ENCODE measurements at regions not wholly inside any gene's neighbourhood (a gene's known extent, or its start where the extent isn't known, plus 50 kb on each side); places are given as distances from the start of the nearest gene placed in this dataset.

GRCh38 chr10:118516716-118517115 lies 78.7 kb downstream of the PRLHR start:
- H3K36me3 ChIP-seq (ENCODE audit: control insufficient read depth, insufficient read depth, low read length), result no peaks in the 10 kb centered on the region
- no peak for DNase-seq
- H3K27ac ChIP-seq (ENCODE audit: insufficient read depth, low read length, poor library complexity, severe bottlenecking), result no peak overlapping the region
- no peaks in the 10 kb centered on the region for H3K4me1 ChIP-seq (ENCODE audit: control insufficient read depth, insufficient read depth, low read length, poor library complexity, severe bottlenecking)
- H3K27me3 ChIP-seq (replicated peaks; ENCODE audit: control insufficient read depth, insufficient read depth, low read length, poor library complexity, severe bottlenecking), result no peaks in the 10 kb centered on the region
- no peak overlapping the region for H3K4me3 ChIP-seq (ENCODE audit: insufficient read depth, low read depth, low read length, poor library complexity, severe bottlenecking)
- no peaks in the 10 kb centered on the region for H3K9me3 ChIP-seq (ENCODE audit: control insufficient read depth, low read length)

- Histone ChIP-seq H3K36me3 (ENCODE audit: control insufficient read depth, insufficient read depth, low read length) (no peaks in the 10 kb centered on the region), H3K4me3 (ENCODE audit: insufficient read depth, low read depth, low read length, poor library complexity, severe bottlenecking) (no peak overlapping the region), H3K4me1 (ENCODE audit: control insufficient read depth, insufficient read depth, low read length, poor library complexity, severe bottlenecking) (no peaks in the 10 kb centered on the region), H3K27ac (ENCODE audit: insufficient read depth, low read length, poor library complexity, severe bottlenecking) (no peak overlapping the region), H3K27me3 (replicated peaks; ENCODE audit: control insufficient read depth, insufficient read depth, low read length, poor library complexity, severe bottlenecking) (no peaks in the 10 kb centered on the region), H3K9me3 (ENCODE audit: control insufficient read depth, low read length) (no peaks in the 10 kb centered on the region)
- DNase-seq, result no peak
Measured at GRCh38 chr10:118513174-118513573, 82.3 kb downstream of the PRLHR start.

- no peak for DNase-seq
- no peak overlapping the region for H3K4me3 ChIP-seq (ENCODE audit: insufficient read depth, low read depth, low read length, poor library complexity, severe bottlenecking)
- no peaks in the 10 kb centered on the region for H3K27me3 ChIP-seq (replicated peaks; ENCODE audit: control insufficient read depth, insufficient read depth, low read length, poor library complexity, severe bottlenecking)
- no peaks in the 10 kb centered on the region for H3K36me3 ChIP-seq (ENCODE audit: control insufficient read depth, insufficient read depth, low read length)
- H3K9me3 ChIP-seq (ENCODE audit: control insufficient read depth, low read length), result no peaks in the 10 kb centered on the region
- H3K4me1 ChIP-seq (ENCODE audit: control insufficient read depth, insufficient read depth, low read length, poor library complexity, severe bottlenecking), result no peaks in the 10 kb centered on the region
- H3K27ac ChIP-seq (ENCODE audit: insufficient read depth, low read length, poor library complexity, severe bottlenecking), result no peak overlapping the region
Measured at GRCh38 chr10:118511711-118512110, 83.7 kb downstream of the PRLHR start.

- no peak overlapping the region for H3K4me3 ChIP-seq (ENCODE audit: insufficient read depth, low read depth, low read length, poor library complexity, severe bottlenecking)
- no peaks in the 10 kb centered on the region for H3K27me3 ChIP-seq (replicated peaks; ENCODE audit: control insufficient read depth, insufficient read depth, low read length, poor library complexity, severe bottlenecking)
- no peaks in the 10 kb centered on the region for H3K36me3 ChIP-seq (ENCODE audit: control insufficient read depth, insufficient read depth, low read length)
- H3K9me3 ChIP-seq (ENCODE audit: control insufficient read depth, low read length), result no peaks in the 10 kb centered on the region
- no peaks in the 10 kb centered on the region for H3K4me1 ChIP-seq (ENCODE audit: control insufficient read depth, insufficient read depth, low read length, poor library complexity, severe bottlenecking)
- DNase-seq, result no peak
- no peak overlapping the region for H3K27ac ChIP-seq (ENCODE audit: insufficient read depth, low read length, poor library complexity, severe bottlenecking)
Measured at GRCh38 chr10:118508863-118509262, 86.6 kb downstream of the PRLHR start.

GRCh38 chr10:118508355-118508754 lies 87.1 kb downstream of the PRLHR start:
- Histone ChIP-seq H3K9me3 (ENCODE audit: control insufficient read depth, low read length) (no peaks in the 10 kb centered on the region), H3K36me3 (ENCODE audit: control insufficient read depth, insufficient read depth, low read length) (no peaks in the 10 kb centered on the region), H3K4me3 (ENCODE audit: insufficient read depth, low read depth, low read length, poor library complexity, severe bottlenecking) (no peak overlapping the region), H3K27ac (ENCODE audit: insufficient read depth, low read length, poor library complexity, severe bottlenecking) (no peak overlapping the region), H3K4me1 (ENCODE audit: control insufficient read depth, insufficient read depth, low read length, poor library complexity, severe bottlenecking) (no peaks in the 10 kb centered on the region), H3K27me3 (replicated peaks; ENCODE audit: control insufficient read depth, insufficient read depth, low read length, poor library complexity, severe bottlenecking) (no peaks in the 10 kb centered on the region)
- DNase-seq, result no peak

DNA sequence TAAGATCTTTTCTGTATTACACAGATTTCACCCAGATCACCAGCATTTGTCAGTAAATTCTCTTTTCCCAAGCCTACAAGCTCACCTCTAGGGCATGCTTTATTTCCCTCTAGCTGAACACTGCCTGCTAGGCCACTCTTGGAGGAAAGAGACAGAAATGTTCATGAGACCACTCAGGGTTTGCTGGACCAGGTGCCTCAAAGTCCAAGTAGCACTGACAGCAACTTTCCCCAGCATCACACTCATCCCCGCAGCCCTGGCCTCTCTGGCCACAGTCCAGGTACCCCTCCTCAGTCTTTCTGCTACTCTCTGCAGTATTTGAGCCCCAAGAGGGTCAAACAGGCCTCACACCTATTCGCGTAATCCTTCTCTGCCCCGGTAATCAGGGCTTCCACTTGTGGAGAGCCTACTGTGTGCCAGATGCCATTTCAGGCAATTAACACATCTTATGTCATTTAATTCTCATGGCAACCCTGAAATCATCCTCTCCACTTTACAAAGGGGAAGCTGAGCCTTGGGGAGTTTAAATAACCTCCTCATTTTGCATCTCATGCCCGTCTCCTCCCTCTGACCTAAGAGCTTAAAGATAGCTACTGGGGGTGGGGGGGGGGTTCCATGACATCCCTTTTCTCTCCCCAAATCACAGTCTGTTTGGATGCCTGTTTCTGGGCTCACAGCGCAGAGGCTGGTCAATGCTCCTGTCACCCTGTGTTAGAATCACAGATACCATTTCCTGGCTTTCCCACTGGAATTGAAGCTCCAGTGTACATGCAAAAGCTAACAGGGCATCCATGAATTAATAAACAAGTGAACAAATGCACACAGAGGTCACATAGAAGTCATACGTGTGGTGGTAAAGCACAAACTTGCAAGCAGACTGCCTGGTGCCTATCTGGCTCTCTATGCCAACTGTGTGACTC lies 88.5 kb downstream of the PRLHR start:
- H3K4me1 ChIP-seq (ENCODE audit: control insufficient read depth, insufficient read depth, low read length, poor library complexity, severe bottlenecking), result no peaks in the 10 kb centered on the region

GRCh38 chr10:118505363-118505762 lies 90.1 kb downstream of the PRLHR start:
- DNase-seq, result no peak
- Histone ChIP-seq H3K4me3 (ENCODE audit: insufficient read depth, low read depth, low read length, poor library complexity, severe bottlenecking) (no peak overlapping the region), H3K9me3 (ENCODE audit: control insufficient read depth, low read length) (no peaks in the 10 kb centered on the region), H3K36me3 (ENCODE audit: control insufficient read depth, insufficient read depth, low read length) (no peaks in the 10 kb centered on the region), H3K27me3 (replicated peaks; ENCODE audit: control insufficient read depth, insufficient read depth, low read length, poor library complexity, severe bottlenecking) (no peaks in the 10 kb centered on the region), H3K4me1 (ENCODE audit: control insufficient read depth, insufficient read depth, low read length, poor library complexity, severe bottlenecking) (no peaks in the 10 kb centered on the region), H3K27ac (ENCODE audit: insufficient read depth, low read length, poor library complexity, severe bottlenecking) (no peak overlapping the region)

More for the DNA sequence above, 88.5 kb downstream of the PRLHR start:
- no peak for DNase-seq
- H3K4me3 ChIP-seq (ENCODE audit: insufficient read depth, low read depth, low read length, poor library complexity, severe bottlenecking), result no peak overlapping the region
- H3K9me3 ChIP-seq (ENCODE audit: control insufficient read depth, low read length), result no peaks in the 10 kb centered on the region
- H3K27me3 ChIP-seq (replicated peaks; ENCODE audit: control insufficient read depth, insufficient read depth, low read length, poor library complexity, severe bottlenecking), result no peaks in the 10 kb centered on the region
- no peaks in the 10 kb centered on the region for H3K36me3 ChIP-seq (ENCODE audit: control insufficient read depth, insufficient read depth, low read length)
- H3K27ac ChIP-seq (ENCODE audit: insufficient read depth, low read length, poor library complexity, severe bottlenecking), result no peak overlapping the region

- no peaks in the 10 kb centered on the region for H3K36me3 ChIP-seq (ENCODE audit: control insufficient read depth, insufficient read depth, low read length)
- no peaks in the 10 kb centered on the region for H3K27me3 ChIP-seq (replicated peaks; ENCODE audit: control insufficient read depth, insufficient read depth, low read length, poor library complexity, severe bottlenecking)
- no peaks in the 10 kb centered on the region for H3K4me1 ChIP-seq (ENCODE audit: control insufficient read depth, insufficient read depth, low read length, poor library complexity, severe bottlenecking)
- DNase-seq, result no peak
- no peaks in the 10 kb centered on the region for H3K9me3 ChIP-seq (ENCODE audit: control insufficient read depth, low read length)
- H3K27ac ChIP-seq (ENCODE audit: insufficient read depth, low read length, poor library complexity, severe bottlenecking), result no peak overlapping the region
- no peak overlapping the region for H3K4me3 ChIP-seq (ENCODE audit: insufficient read depth, low read depth, low read length, poor library complexity, severe bottlenecking)
Measured at GRCh38 chr10:118504467-118505205, 90.8 kb downstream of the PRLHR start.

DNA sequence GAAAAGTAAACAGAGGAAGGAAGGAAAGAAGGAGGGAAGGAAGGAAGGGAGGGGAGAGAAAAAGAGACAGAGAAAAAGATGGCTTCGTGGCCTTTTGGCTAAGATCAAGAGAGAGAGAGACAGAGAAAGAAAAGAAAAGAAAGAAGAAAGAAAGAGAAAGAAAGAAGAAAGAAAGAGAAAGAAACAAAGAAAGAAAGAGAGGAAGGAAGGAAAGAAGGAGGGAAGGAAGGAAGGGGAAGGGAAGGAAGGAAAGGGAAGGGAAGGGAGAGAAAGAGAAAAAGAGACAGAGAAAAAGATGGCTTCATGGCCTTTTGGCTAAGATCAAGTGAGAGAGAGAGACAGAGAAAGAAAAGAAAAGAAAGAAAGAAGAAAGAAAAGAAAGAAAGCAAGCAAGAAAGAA lies 91.4 kb downstream of the PRLHR start:
- Histone ChIP-seq H3K9me3 (ENCODE audit: control insufficient read depth, low read length) (no peaks in the 10 kb centered on the region), H3K4me3 (ENCODE audit: insufficient read depth, low read depth, low read length, poor library complexity, severe bottlenecking) (no peak overlapping the region), H3K27ac (ENCODE audit: insufficient read depth, low read length, poor library complexity, severe bottlenecking) (no peak overlapping the region), H3K4me1 (ENCODE audit: control insufficient read depth, insufficient read depth, low read length, poor library complexity, severe bottlenecking) (no peaks in the 10 kb centered on the region), H3K36me3 (ENCODE audit: control insufficient read depth, insufficient read depth, low read length) (no peaks in the 10 kb centered on the region), H3K27me3 (replicated peaks; ENCODE audit: control insufficient read depth, insufficient read depth, low read length, poor library complexity, severe bottlenecking) (no peaks in the 10 kb centered on the region)
- DNase-seq, result no peak

GRCh38 chr10:118503192-118503591 lies 92.3 kb downstream of the PRLHR start:
- H3K9me3 ChIP-seq (ENCODE audit: control insufficient read depth, low read length), result no peaks in the 10 kb centered on the region
- no peaks in the 10 kb centered on the region for H3K27me3 ChIP-seq (replicated peaks; ENCODE audit: control insufficient read depth, insufficient read depth, low read length, poor library complexity, severe bottlenecking)
- DNase-seq, result no peak
- no peaks in the 10 kb centered on the region for H3K36me3 ChIP-seq (ENCODE audit: control insufficient read depth, insufficient read depth, low read length)
- H3K27ac ChIP-seq (ENCODE audit: insufficient read depth, low read length, poor library complexity, severe bottlenecking), result no peak overlapping the region
- H3K4me3 ChIP-seq (ENCODE audit: insufficient read depth, low read depth, low read length, poor library complexity, severe bottlenecking), result no peak overlapping the region
- no peaks in the 10 kb centered on the region for H3K4me1 ChIP-seq (ENCODE audit: control insufficient read depth, insufficient read depth, low read length, poor library complexity, severe bottlenecking)
